Loucy (cell line): ENCODE measurements at regions not wholly inside any gene's neighbourhood (a gene's known extent, or its start where the extent isn't known, plus 50 kb on each side); places are given as distances from the start of the nearest gene placed in this dataset.

ENCODE experiments used
- H2AFZ ChIP-seq: fragments of 200-600 bp; sonication (generic); 2 replicates; pipeline ENCODE4 v1.6.0; 2016; ENCODE audit warnings: antibody characterized with exemption, mild to moderate bottlenecking, low read length, moderate library complexity
- H3F3A ChIP-seq: fragments of 200-600 bp; 2 replicates; pipeline ENCODE4 v1.6.0; 2016; ENCODE audit warnings: antibody characterized with exemption, low read depth, mild to moderate bottlenecking
- H3K27me3 ChIP-seq: fragments of 200-600 bp; sonication (generic); 2 replicates; pipeline ENCODE4 v1.6.1; 2014; ENCODE audit warnings: low read length, mild to moderate bottlenecking; ENCODE audit not compliant: insufficient read depth, poor library complexity, severe bottlenecking
- H3K36me3 ChIP-seq: fragments of 200-600 bp; sonication (generic); 2 replicates; pipeline ENCODE4 v1.6.1; 2016; ENCODE audit warnings: low read length; ENCODE audit not compliant: insufficient read depth
- H3K4me1 ChIP-seq: fragments of 200-600 bp; sonication (generic); 2 replicates; pipeline ENCODE4 v1.5.1; 2014; ENCODE audit warnings: low read length, mild to moderate bottlenecking; ENCODE audit not compliant: insufficient read depth, poor library complexity, severe bottlenecking
- H3K4me2 ChIP-seq: fragments of 200-600 bp; sonication (generic); 2 replicates; pipeline ENCODE4 v1.6.0; 2014; ENCODE audit warnings: antibody characterized with exemption, low read length, low read depth, mild to moderate bottlenecking; ENCODE audit not compliant: poor library complexity, severe bottlenecking
- H3K4me3 ChIP-seq: fragments of 200-600 bp; sonication (generic); 2 replicates; pipeline ENCODE4 v1.5.1; 2014; ENCODE audit warnings: low read length, mild to moderate bottlenecking, mixed read lengths; ENCODE audit not compliant: poor library complexity, severe bottlenecking
- H3K79me2 ChIP-seq: fragments of 200-600 bp; sonication (generic); 2 replicates; pipeline ENCODE4 v1.6.1; 2014; ENCODE audit warnings: low read length; ENCODE audit not compliant: insufficient read depth
- H3K9ac ChIP-seq: fragments of 200-600 bp; sonication (generic); 2 replicates; pipeline ENCODE4 v1.6.0; 2014; ENCODE audit warnings: mild to moderate bottlenecking, low read depth, low read length, moderate library complexity; ENCODE audit not compliant: poor library complexity, severe bottlenecking
- H3K9me2 ChIP-seq: fragments of 200-600 bp; sonication (generic); replicated peaks from 2 replicates; pipeline ENCODE4 v1.6.1; 2016; ENCODE audit warnings: low read depth, low read length, mixed read lengths
- H3K9me3 ChIP-seq: fragments of 200-600 bp; sonication (generic); 2 replicates; pipeline ENCODE4 v1.6.1; 2014; ENCODE audit warnings: mild to moderate bottlenecking, antibody characterized with exemption, low read length, low read depth; ENCODE audit not compliant: insufficient read depth
- H4K20me1 ChIP-seq: fragments of 200-600 bp; sonication (generic); 2 replicates; pipeline ENCODE4 v1.6.0; 2014; ENCODE audit warnings: antibody characterized with exemption, low read length, mild to moderate bottlenecking; ENCODE audit not compliant: insufficient read depth, poor library complexity, severe bottlenecking
- CTCF ChIP-seq: fragments of 200-600 bp; sonication (generic); conservative IDR thresholded peaks from 2 replicates; pipeline ENCODE4 v1.5.1; 2014; ENCODE audit warnings: mild to moderate bottlenecking, antibody characterized with exemption, low read length
- EZH2phosphoT487 ChIP-seq: fragments of 200-600 bp; IDR thresholded peaks from 2 replicates; pipeline ENCODE4 v1.6.1; 2018; ENCODE audit warnings: antibody characterized with exemption, mild to moderate bottlenecking, moderate library complexity, borderline replicate concordance

GRCh38 chr11:27281740-27282590 lies 81.0 kb downstream of the CCDC34 start:
- Histone ChIP-seq H3F3A (no peaks in the 10 kb centered on the region), H2AFZ (no peak overlapping the region), H3K9ac (no peak overlapping the region), H3K9me3 (no peaks in the 10 kb centered on the region), H3K4me2 (no peak overlapping the region), H3K4me3 (no peak overlapping the region), H3K27me3 (no peaks in the 10 kb centered on the region), H3K79me2 (no peaks in the 10 kb centered on the region), H3K4me1 (no peaks in the 10 kb centered on the region), H3K36me3 (no peaks in the 10 kb centered on the region), H4K20me1 (no peaks in the 10 kb centered on the region), H3K9me2 (no peaks in the 10 kb centered on the region)
- TF ChIP-seq CTCF, result no peak

- Histone ChIP-seq H3K4me2 (no peak overlapping the region), H3K4me1 (no peaks in the 10 kb centered on the region), H4K20me1 (no peaks in the 10 kb centered on the region), H3F3A (no peaks in the 10 kb centered on the region), H3K27me3 (no peaks in the 10 kb centered on the region), H2AFZ (no peak overlapping the region), H3K9me3 (no peaks in the 10 kb centered on the region), H3K4me3 (no peak overlapping the region), H3K36me3 (no peaks in the 10 kb centered on the region), H3K9me2 (no peaks in the 10 kb centered on the region), H3K79me2 (no peaks in the 10 kb centered on the region), H3K9ac (no peak overlapping the region)
- TF ChIP-seq EZH2phosphoT487, result no peak
- no peak for TF ChIP-seq CTCF
Observed at GRCh38 chr11:27281276-27281675, 81.7 kb downstream of the CCDC34 start.

GRCh38 chr11:27280140-27280539 lies 82.9 kb downstream of the CCDC34 start:
- no peaks in the 10 kb centered on the region for H3K4me1 ChIP-seq
- H4K20me1 ChIP-seq, result no peaks in the 10 kb centered on the region
- no peak overlapping the region for H3K4me2 ChIP-seq
- no peaks in the 10 kb centered on the region for H3F3A ChIP-seq
- H3K9me2 ChIP-seq, result no peaks in the 10 kb centered on the region
- H3K36me3 ChIP-seq, result no peaks in the 10 kb centered on the region
- no peak for TF ChIP-seq EZH2phosphoT487
- TF ChIP-seq CTCF, result no peak
- no peak overlapping the region for H3K4me3 ChIP-seq
- H3K27me3 ChIP-seq, result no peaks in the 10 kb centered on the region
- H3K9ac ChIP-seq, result no peak overlapping the region
- no peaks in the 10 kb centered on the region for H3K79me2 ChIP-seq
- H3K9me3 ChIP-seq, result no peaks in the 10 kb centered on the region
- H2AFZ ChIP-seq, result no peak overlapping the region
